Right ventricle myocardium inferior (tissue), 1 donor: ENCODE measurements at regions not wholly inside any gene's neighbourhood (a gene's known extent, or its start where the extent isn't known, plus 50 kb on each side); places are given as distances from the start of the nearest gene placed in this dataset.

Source experiments
- ATAC-seq: fragments of 200-7000 bp; cut with Tn5 transposase; one replicate; pipeline ENCODE4 v1.9.1; 2020; ENCODE audit warnings: mild to moderate bottlenecking, moderate library complexity
- DNase-seq: peaks from one replicate; pipeline ENCODE4 v3.0.0; 2021; ENCODE audit errors: missing footprints
- intact Hi-C: fragments of 100-400 bp; cut with DNase I; formaldehyde crosslinking; loops from one replicate; pipeline ENCODE4 v1.11.0; 2022
- donor health status: DM: no; HTN: yes; CAD: no; lungs with severe emphysema.

- ATAC-seq (no peak), DNase-seq (no peak)
- intact Hi-C loops: no loop called here
Measured at GRCh38 chr7:91550931-91551330, 286.7 kb downstream of the FZD1 start.

GRCh38 chr7:91551377-91552175, 287.3 kb downstream of the FZD1 start:
- intact Hi-C loops: no loop called here
- DNase-seq: no peak
- ATAC-seq: no peak

- no peak for DNase-seq
- intact Hi-C loops: no loop called here
- ATAC-seq: no peak
Measured at GRCh38 chr7:91553410-91553895, 289.2 kb downstream of the FZD1 start.

GRCh38 chr7:91554883-91555282, 290.6 kb downstream of the FZD1 start:
- DNase-seq: no peak
- intact Hi-C loops: no loop called here
- no peak for ATAC-seq

GRCh38 chr7:91556239-91556638, 292.0 kb downstream of the FZD1 start:
- ATAC-seq (no peak), DNase-seq (no peak)
- intact Hi-C loops: no loop called here

- ATAC-seq (no peak), DNase-seq (no peak)
- intact Hi-C loops: no loop called here
Measured at GRCh38 chr7:91556956-91557650, 292.9 kb downstream of the FZD1 start.

- intact Hi-C loops: no loop called here
- ATAC-seq (no peak), DNase-seq (no peak)
Measured at GRCh38 chr7:91557789-91558404, 293.7 kb downstream of the FZD1 start.

GRCh38 chr7:91559947-91560346, 295.7 kb downstream of the FZD1 start:
- DNase-seq: no peak
- ATAC-seq: no peak
- intact Hi-C loops: no loop called here

GRCh38 chr7:91564101-91564500, 299.9 kb downstream of the FZD1 start:
- ATAC-seq (no peak), DNase-seq (no peak)
- intact Hi-C loops: no loop called here

- DNase-seq: no peak
- ATAC-seq: no peak
- intact Hi-C loops: no loop called here
Measured at GRCh38 chr7:91564541-91564940, 300.3 kb downstream of the FZD1 start.

GRCh38 chr7:91565499-91566401, 301.5 kb downstream of the FZD1 start:
- ATAC-seq: no peak
- intact Hi-C loops: no loop called here
- DNase-seq: no peak

- no peak for DNase-seq
- ATAC-seq: no peak
- intact Hi-C loops: no loop called here
Measured at GRCh38 chr7:91566402-91566732, 302.1 kb downstream of the FZD1 start.

- DNase-seq (no peak), ATAC-seq (no peak)
- intact Hi-C loops: no loop called here
Measured at GRCh38 chr7:91567081-91568012, 303.1 kb downstream of the FZD1 start.

- no peak for DNase-seq
- ATAC-seq: no peak
- intact Hi-C loops: no loop called here
Measured at GRCh38 chr7:91568138-91568537, 303.9 kb downstream of the FZD1 start.

GRCh38 chr7:91569728-91570457, 305.7 kb downstream of the FZD1 start:
- ATAC-seq (no peak), DNase-seq (no peak)
- intact Hi-C loops: no loop called here

- ATAC-seq: no peak
- intact Hi-C loops: no loop called here
- DNase-seq: no peak
Measured at GRCh38 chr7:91570560-91570959, 306.3 kb downstream of the FZD1 start.

GRCh38 chr7:91571601-91572000, 307.4 kb downstream of the FZD1 start:
- no peak for DNase-seq
- intact Hi-C loops: no loop called here
- ATAC-seq: no peak
